Natural killer cell (primary cell): ENCODE measurements at regions not wholly inside any gene's neighbourhood (a gene's known extent, or its start where the extent isn't known, plus 50 kb on each side); places are given as distances from the start of the nearest gene placed in this dataset.
"Not testable (repeated sequence)": the region's sequence is repeated elsewhere in the genome, so short reads cannot be mapped to it uniquely, and the experiment has no call there.

Experiments used
- ATAC-seq, 3 donors: fragments of 150-1000 bp in 2 of 3; fragments of 200-7000 bp in 1 of 3; cut with Tn5 transposase; 1 replicate in 1 of 3; 2 replicates in 2 of 3; pipeline ENCODE4 v1.10.0; 2021; ENCODE audit warnings: mild to moderate bottlenecking in 2 of 3, moderate library complexity in 2 of 3
- DNase-seq, 2 donors: peaks; one replicate each; pipeline versions ENCODE4 v3.0.0 to v3.0.0-alpha.2; 2013 to 2021; ENCODE audit warnings: mixed read lengths in 1 of 2
- H3K27ac ChIP-seq: one replicate; pipeline ENCODE4 v1.5.1; 2013; ENCODE audit warnings: mild to moderate bottlenecking, low read length
- H3K27me3 ChIP-seq: one replicate; pipeline ENCODE4 v1.6.1; 2013; ENCODE audit warnings: low read length; ENCODE audit not compliant: control insufficient read depth, insufficient read depth
- H3K36me3 ChIP-seq: one replicate; pipeline ENCODE4 v1.6.1; 2013; ENCODE audit warnings: low read length; ENCODE audit not compliant: control insufficient read depth, insufficient read depth
- H3K4me1 ChIP-seq: one replicate; pipeline ENCODE4 v1.6.1; 2013; ENCODE audit warnings: low read length; ENCODE audit not compliant: control insufficient read depth, insufficient read depth
- H3K4me3 ChIP-seq: one replicate; pipeline ENCODE4 v1.5.1; 2013; ENCODE audit warnings: low read length
- H3K9me3 ChIP-seq: one replicate; pipeline ENCODE4 v1.6.1; 2013; ENCODE audit warnings: low read length; ENCODE audit not compliant: control insufficient read depth, insufficient read depth
- H3K27ac Mint-ChIP-seq, 2 donors: one replicate each; pipeline ENCODE4 v1.8.0; 2022; ENCODE audit warnings: mild to moderate bottlenecking in 2 of 2, mixed read lengths in 2 of 2, moderate library complexity in 1 of 2
- H3K27me3 Mint-ChIP-seq, 2 donors: one replicate each; pipeline ENCODE4 v1.8.0; 2022; ENCODE audit warnings: low read depth in 2 of 2, mixed read lengths in 2 of 2
- H3K36me3 Mint-ChIP-seq: one replicate; pipeline ENCODE4 v1.8.0; 2022; ENCODE audit warnings: mixed read lengths
- H3K4me1 Mint-ChIP-seq, 2 donors: one replicate each; pipeline ENCODE4 v1.8.0; 2022; ENCODE audit warnings: mixed read lengths in 2 of 2
- H3K4me3 Mint-ChIP-seq: one replicate; pipeline ENCODE4 v1.8.0; 2022; ENCODE audit warnings: mild to moderate bottlenecking, moderate library complexity, mixed read lengths
- H3K9me3 Mint-ChIP-seq, 2 donors: one replicate each; pipeline ENCODE4 v1.8.0; 2022; ENCODE audit warnings: mixed read lengths in 2 of 2
- WGBS: methylation state at CpG from one replicate; pipeline ENCODE4 v1.1.7; 2013; ENCODE audit warnings: missing lambda C conversion rate; ENCODE audit not compliant: insufficient coverage; 5-methylcytosine and 5-hydroxymethylcytosine counted together
- intact Hi-C: fragments of 100-400 bp; cut with micrococcal nuclease; formaldehyde crosslinking; loops from one replicate; pipeline ENCODE4 v1.14.2; 2022
- TF ChIP-seq, protein P1 (sequence below): fragments of 200-600 bp; IDR thresholded peaks from one replicate; pipeline ENCODE4 v1.8.0; 2022; ENCODE audit warnings: antibody characterized with exemption

DNA sequence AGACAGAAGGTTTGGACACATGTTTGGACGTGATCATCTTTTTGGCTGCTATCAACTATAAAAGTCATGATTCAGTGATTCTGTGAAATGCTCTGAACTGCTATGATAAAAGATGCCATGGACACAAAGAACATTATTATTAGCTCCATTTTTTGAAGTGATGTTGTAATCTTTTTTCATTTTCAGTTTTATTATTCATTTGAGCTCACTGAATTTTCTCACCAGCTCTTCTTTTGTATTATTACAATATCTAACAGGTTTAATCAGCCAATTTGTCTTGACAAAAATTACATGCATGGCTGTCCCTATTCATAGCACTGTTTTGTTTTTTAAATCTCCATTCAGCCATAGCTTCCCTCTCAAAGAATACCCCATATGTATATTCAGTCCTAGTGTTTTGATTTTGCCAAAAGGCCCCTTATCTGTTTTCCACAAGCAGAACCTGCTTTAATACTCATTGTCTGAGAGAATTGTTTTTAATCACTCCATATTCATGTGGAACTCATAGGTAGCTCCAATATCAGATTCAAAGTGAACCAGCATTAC is 314.0 kb upstream of the FAM98A start:
- no peak overlapping the region for H3K4me3 ChIP-seq
- no peak for DNase-seq
- peaks cover 3% of the 10 kb centered on the region for H3K9me3 ChIP-seq
- Mint-ChIP-seq H3K4me3 (no peak overlapping the region), H3K4me1 (no peaks in the 10 kb centered on the region), H3K27ac (no peak overlapping the region), H3K36me3 (peaks cover 7% of the 10 kb centered on the region), H3K27me3 (no peaks in the 10 kb centered on the region), H3K9me3 (peaks cover 8 to 20% of the 10 kb centered on the region in 2 donors)
- no peaks in the 10 kb centered on the region for H3K36me3 ChIP-seq
- no peaks in the 10 kb centered on the region for H3K4me1 ChIP-seq
- no peaks in the 10 kb centered on the region for H3K27me3 ChIP-seq
- intact Hi-C loops: no loop called here
- 83% methylated on average over 1 of the region's 1 CpG for WGBS
- TF ChIP-seq, protein P1, sequence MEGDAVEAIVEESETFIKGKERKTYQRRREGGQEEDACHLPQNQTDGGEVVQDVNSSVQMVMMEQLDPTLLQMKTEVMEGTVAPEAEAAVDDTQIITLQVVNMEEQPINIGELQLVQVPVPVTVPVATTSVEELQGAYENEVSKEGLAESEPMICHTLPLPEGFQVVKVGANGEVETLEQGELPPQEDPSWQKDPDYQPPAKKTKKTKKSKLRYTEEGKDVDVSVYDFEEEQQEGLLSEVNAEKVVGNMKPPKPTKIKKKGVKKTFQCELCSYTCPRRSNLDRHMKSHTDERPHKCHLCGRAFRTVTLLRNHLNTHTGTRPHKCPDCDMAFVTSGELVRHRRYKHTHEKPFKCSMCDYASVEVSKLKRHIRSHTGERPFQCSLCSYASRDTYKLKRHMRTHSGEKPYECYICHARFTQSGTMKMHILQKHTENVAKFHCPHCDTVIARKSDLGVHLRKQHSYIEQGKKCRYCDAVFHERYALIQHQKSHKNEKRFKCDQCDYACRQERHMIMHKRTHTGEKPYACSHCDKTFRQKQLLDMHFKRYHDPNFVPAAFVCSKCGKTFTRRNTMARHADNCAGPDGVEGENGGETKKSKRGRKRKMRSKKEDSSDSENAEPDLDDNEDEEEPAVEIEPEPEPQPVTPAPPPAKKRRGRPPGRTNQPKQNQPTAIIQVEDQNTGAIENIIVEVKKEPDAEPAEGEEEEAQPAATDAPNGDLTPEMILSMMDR: no peak
- ATAC-seq: no peak
- no peak overlapping the region for H3K27ac ChIP-seq

DNA sequence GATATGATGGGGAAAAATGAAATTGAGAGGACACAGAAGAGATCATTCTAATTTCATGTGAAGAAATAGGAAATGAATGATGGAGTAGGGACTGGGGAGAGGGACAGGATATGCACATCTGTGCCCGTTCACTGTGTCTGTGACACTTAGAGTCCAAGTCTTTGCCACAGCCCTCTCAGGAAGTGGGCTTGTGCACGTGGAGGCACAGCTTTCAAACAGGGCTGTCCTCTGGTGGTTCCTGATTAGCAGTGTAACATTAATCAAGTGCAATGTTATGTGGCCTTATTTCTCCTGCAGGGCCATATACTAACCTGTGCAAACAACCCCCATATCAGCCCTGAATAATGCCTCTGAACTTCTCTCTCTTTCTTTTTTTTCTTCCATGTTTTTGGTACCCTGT is 312.2 kb upstream of the FAM98A start:
- intact Hi-C loops: no loop called here
- WGBS: 11% methylated on average over 2 of the region's 2 CpGs
- TF ChIP-seq, protein P1: no peak
- peaks cover 3% of the 10 kb centered on the region for H3K9me3 ChIP-seq
- H3K36me3 Mint-ChIP-seq: peaks cover 7% of the 10 kb centered on the region
- H3K36me3 ChIP-seq: no peaks in the 10 kb centered on the region
- ATAC-seq: no peak
- no peaks in the 10 kb centered on the region for H3K27me3 ChIP-seq
- H3K4me3 Mint-ChIP-seq: no peak overlapping the region
- DNase-seq: no peak
- H3K27me3 Mint-ChIP-seq: no peaks in the 10 kb centered on the region
- H3K4me3 ChIP-seq: no peak overlapping the region
- no peaks in the 10 kb centered on the region for H3K4me1 ChIP-seq
- no peaks in the 10 kb centered on the region for H3K4me1 Mint-ChIP-seq
- H3K27ac ChIP-seq: no peak overlapping the region
- H3K27ac Mint-ChIP-seq: no peak overlapping the region
- peaks cover 8 to 20% of the 10 kb centered on the region in 2 donors for H3K9me3 Mint-ChIP-seq

DNA sequence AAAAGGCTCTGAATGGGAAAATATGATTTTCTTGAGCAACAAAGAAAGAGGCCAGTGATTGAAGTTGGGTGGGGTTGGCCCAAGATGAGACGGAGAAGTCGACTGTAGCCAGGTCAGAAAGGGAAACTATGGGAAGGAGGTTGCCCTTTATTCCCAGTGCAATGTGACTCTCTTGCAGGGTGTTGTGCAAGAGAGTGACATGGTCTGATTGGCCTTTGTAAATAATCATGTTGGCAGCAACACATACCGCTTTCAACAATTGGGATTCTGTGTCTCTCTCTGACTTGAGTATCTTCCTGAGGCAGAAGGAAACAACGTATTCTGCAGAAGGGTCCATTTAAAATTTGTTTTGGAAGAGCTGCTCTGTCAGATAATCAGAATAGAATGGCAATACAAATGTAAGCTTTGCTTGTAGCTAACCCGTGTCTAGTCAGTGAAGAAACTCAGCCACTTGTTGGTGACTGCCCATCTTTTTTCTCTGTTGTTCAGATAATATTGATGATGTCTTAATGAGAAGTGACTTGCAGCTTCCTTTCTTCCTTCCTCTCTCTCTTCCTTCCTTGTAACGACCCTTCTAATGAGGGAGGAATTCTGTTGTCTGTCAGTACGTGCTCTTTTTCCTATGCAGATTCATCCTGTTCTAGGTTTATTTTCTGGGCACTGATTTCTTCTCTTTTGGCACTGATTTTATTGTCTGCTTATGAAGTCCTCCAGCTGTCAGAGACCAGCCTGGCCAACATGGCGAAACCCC is 311.0 kb upstream of the FAM98A start:
- Mint-ChIP-seq H3K4me1 (no peaks in the 10 kb centered on the region), H3K27me3 (no peaks in the 10 kb centered on the region), H3K36me3 (peaks cover 7% of the 10 kb centered on the region), H3K9me3 (peaks cover 8 to 14% of the 10 kb centered on the region in 2 donors), H3K27ac (no peak overlapping the region), H3K4me3 (no peak overlapping the region)
- no peaks in the 10 kb centered on the region for H3K36me3 ChIP-seq
- no peak overlapping the region for H3K4me3 ChIP-seq
- H3K9me3 ChIP-seq: peaks cover 3% of the 10 kb centered on the region
- 76% methylated on average over 8 of the region's 8 CpGs for WGBS
- TF ChIP-seq, protein P1: no peak
- no peaks in the 10 kb centered on the region for H3K27me3 ChIP-seq
- no peak overlapping the region for H3K27ac ChIP-seq
- no peak for ATAC-seq
- no peak for DNase-seq
- intact Hi-C loops: no loop called here
- H3K4me1 ChIP-seq: no peaks in the 10 kb centered on the region

DNA sequence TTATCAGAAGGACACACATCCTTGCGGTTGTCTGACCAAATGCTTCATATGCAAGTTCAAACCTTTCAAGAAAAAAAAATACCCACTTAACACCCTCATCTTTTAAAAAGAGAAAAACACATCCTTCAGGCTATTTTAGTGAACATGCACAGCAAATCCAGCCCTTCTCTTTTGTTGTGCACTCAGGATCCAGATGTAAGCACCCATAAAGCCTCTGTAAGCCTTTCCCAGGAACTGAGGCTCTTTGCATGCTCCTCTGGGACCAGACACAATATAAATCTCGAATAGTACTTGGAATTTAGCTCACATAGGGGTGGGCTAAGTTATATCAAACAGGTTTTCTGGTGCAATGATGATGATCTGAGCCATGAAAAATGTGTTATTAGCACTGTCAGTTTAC is 308.8 kb upstream of the FAM98A start:
- Mint-ChIP-seq H3K27ac (no peak overlapping the region), H3K9me3 (peaks cover 6 to 20% of the 10 kb centered on the region in 2 donors), H3K27me3 (no peaks in the 10 kb centered on the region), H3K4me3 (no peak overlapping the region), H3K36me3 (no peaks in the 10 kb centered on the region), H3K4me1 (no peaks in the 10 kb centered on the region)
- ATAC-seq: no peak
- Histone ChIP-seq H3K9me3 (peaks cover 4% of the 10 kb centered on the region), H3K27ac (no peak overlapping the region), H3K4me1 (no peaks in the 10 kb centered on the region), H3K36me3 (no peaks in the 10 kb centered on the region), H3K27me3 (no peaks in the 10 kb centered on the region), H3K4me3 (no peak overlapping the region)
- DNase-seq: no peak
- TF ChIP-seq, protein P1: no peak
- WGBS: 73% methylated on average over 2 of the region's 2 CpGs
- intact Hi-C loops: no loop called here

DNA sequence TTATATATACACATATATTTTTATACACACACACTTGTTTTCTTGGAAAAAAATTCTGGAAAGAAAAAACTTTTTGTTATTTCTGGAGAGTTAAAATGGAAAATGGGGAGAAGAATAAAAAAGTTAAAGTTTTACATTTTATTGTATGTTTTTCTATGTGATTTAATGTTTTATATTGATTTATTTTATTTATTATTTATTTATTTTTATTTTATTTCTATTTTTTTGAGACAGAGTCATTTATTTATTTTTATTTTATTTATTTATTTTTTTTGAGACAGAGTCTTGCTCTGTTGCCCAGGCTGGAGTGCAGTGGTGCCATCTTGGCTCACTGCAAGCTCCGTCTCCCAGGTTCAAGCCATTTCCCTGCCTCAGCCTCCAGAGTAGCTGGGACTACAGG is 307.0 kb upstream of the FAM98A start:
- H3K4me3 Mint-ChIP-seq, H3K36me3 Mint-ChIP-seq, H3K27me3 ChIP-seq, H3K4me1 ChIP-seq, H3K27ac Mint-ChIP-seq, H3K27ac ChIP-seq, H3K27me3 Mint-ChIP-seq, H3K4me1 Mint-ChIP-seq, ATAC-seq, DNase-seq, intact Hi-C loops, H3K4me3 ChIP-seq, H3K36me3 ChIP-seq, H3K9me3 ChIP-seq: not testable (repeated sequence)
- peaks cover 9 to 22% of the 10 kb centered on the region in 2 donors for H3K9me3 Mint-ChIP-seq
- 92% methylated on average over 1 of the region's 1 CpG for WGBS
